GM23338 (cell line): ENCODE measurements at regions not wholly inside any gene's neighbourhood (a gene's known extent, or its start where the extent isn't known, plus 50 kb on each side); places are given as distances from the start of the nearest gene placed in this dataset.

Source experiments
- ATAC-seq: fragments of 200-7000 bp; cut with Tn5 transposase; 3 replicates; pipeline ENCODE4 v1.9.1; 2020
- DNase-seq: peaks from one replicate; pipeline ENCODE4 v3.0.0-alpha.2; 2015; ENCODE audit warnings: low spot score
- H2AFZ ChIP-seq: fragments of 200-600 bp; sonication (generic); 2 replicates; pipeline ENCODE4 v1.8.0; 2016; ENCODE audit warnings: antibody characterized with exemption, mild to moderate bottlenecking, moderate library complexity
- H3F3A ChIP-seq: fragments of 200-600 bp; sonication (generic); replicated peaks from 2 replicates; pipeline ENCODE4 v1.8.0; 2017; ENCODE audit warnings: antibody characterized with exemption, mixed run types, low read depth
- H3K27ac ChIP-seq: fragments of 200-600 bp; sonication (generic); 2 replicates; pipeline ENCODE4 v1.6.1; 2016; ENCODE audit warnings: low read depth
- H3K27me3 ChIP-seq: fragments of 200-600 bp; sonication (generic); 2 replicates; pipeline ENCODE4 v1.8.0; 2016; ENCODE audit warnings: mild to moderate bottlenecking, mixed run types, moderate library complexity; ENCODE audit not compliant: insufficient read depth
- H3K36me3 ChIP-seq: fragments of 200-600 bp; sonication (generic); 2 replicates; pipeline ENCODE4 v1.8.0; 2016; ENCODE audit warnings: mild to moderate bottlenecking; ENCODE audit not compliant: insufficient read depth
- H3K4me1 ChIP-seq: fragments of 200-600 bp; sonication (generic); 2 replicates; pipeline ENCODE4 v1.8.0; 2016; ENCODE audit warnings: mild to moderate bottlenecking, moderate library complexity; ENCODE audit not compliant: insufficient read depth
- H3K4me2 ChIP-seq: fragments of 200-600 bp; sonication (generic); 2 replicates; pipeline ENCODE4 v1.7.1; 2017; ENCODE audit warnings: mixed run types
- H3K4me3 ChIP-seq: fragments of 200-600 bp; sonication (generic); 2 replicates; pipeline ENCODE4 v1.6.1; 2016; ENCODE audit warnings: mixed run types
- H3K79me2 ChIP-seq: fragments of 200-600 bp; sonication (generic); replicated peaks from 2 replicates; pipeline ENCODE4 v1.8.0; 2017; ENCODE audit warnings: mild to moderate bottlenecking; ENCODE audit not compliant: insufficient read depth
- H3K9me2 ChIP-seq: fragments of 200-600 bp; sonication (generic); 2 replicates; pipeline ENCODE4 v1.8.0; 2017; ENCODE audit not compliant: insufficient read depth
- H4K20me1 ChIP-seq: fragments of 200-600 bp; sonication (generic); replicated peaks from 2 replicates; pipeline ENCODE4 v1.8.0; 2017; ENCODE audit warnings: mild to moderate bottlenecking; ENCODE audit not compliant: insufficient read depth
- H3K27ac Mint-ChIP-seq: 2 replicates; pipeline ENCODE4 v1.8.0; 2020; ENCODE audit warnings: inconsistent platforms, mild to moderate bottlenecking, moderate library complexity, mixed read lengths
- H3K27me3 Mint-ChIP-seq: 3 replicates; pipeline ENCODE4 v1.8.0; 2022; ENCODE audit warnings: low read depth, mild to moderate bottlenecking, moderate library complexity, mixed read lengths, inconsistent platforms; ENCODE audit not compliant: insufficient read depth, poor library complexity
- H3K36me3 Mint-ChIP-seq: 3 replicates; pipeline ENCODE4 v1.8.0; 2021; ENCODE audit warnings: low read depth, mild to moderate bottlenecking, inconsistent platforms, moderate library complexity, mixed read lengths
- H3K4me1 Mint-ChIP-seq: 3 replicates; pipeline ENCODE4 v1.8.0; 2020; ENCODE audit warnings: mild to moderate bottlenecking, inconsistent platforms, mixed read lengths
- H3K4me3 Mint-ChIP-seq: 3 replicates; pipeline ENCODE4 v1.8.0; 2021; ENCODE audit warnings: moderate library complexity, mild to moderate bottlenecking, inconsistent platforms, mixed read lengths
- H3K9me3 Mint-ChIP-seq: 3 replicates; pipeline ENCODE4 v1.8.0; 2020; ENCODE audit warnings: moderate library complexity, mild to moderate bottlenecking, inconsistent platforms, mixed read lengths
- CREB1 ChIP-seq: fragments of 250-450 bp; sonication (Bioruptor Pico); IDR thresholded peaks from 2 replicates; pipeline ENCODE4 v1.5.0; 2020; ENCODE audit warnings: low read depth, mild to moderate bottlenecking, moderate library complexity
- CTCF ChIP-seq, 2 experiments: fragments of 200-600 bp in 1 of 2; sonication (generic) in 1 of 2; conservative IDR thresholded peaks; 2 replicates each; pipeline versions ENCODE4 v1.5.1 to v1.6.1; 2016 to 2017; ENCODE audit warnings: antibody characterized with exemption in 2 of 2, low read depth in 2 of 2, mild to moderate bottlenecking in 2 of 2, moderate library complexity in 1 of 2
- ETS1 ChIP-seq: IDR thresholded peaks from 2 replicates; pipeline ENCODE4 v1.6.1; 2016; ENCODE audit warnings: antibody characterized with exemption
- EZH2 ChIP-seq: fragments of 200-600 bp; sonication (generic); IDR thresholded peaks from one replicate; pipeline ENCODE4 v1.8.0; 2017; ENCODE audit warnings: antibody characterized with exemption, mild to moderate bottlenecking, low read depth; ENCODE audit not compliant: unreplicated experiment
- EZH2phosphoT487 ChIP-seq: fragments of 200-600 bp; sonication (generic); IDR thresholded peaks from one replicate; pipeline ENCODE4 v1.8.1; 2018; ENCODE audit warnings: antibody characterized with exemption; ENCODE audit not compliant: unreplicated experiment
- JUNB ChIP-seq: IDR thresholded peaks from one replicate; pipeline ENCODE4 v1.6.1; 2016; ENCODE audit warnings: antibody characterized with exemption; ENCODE audit not compliant: unreplicated experiment
- NANOG ChIP-seq: IDR thresholded peaks from 2 replicates; pipeline ENCODE4 v1.6.1; 2016; ENCODE audit warnings: antibody characterized with exemption, borderline replicate concordance
- POLR2AphosphoS5 ChIP-seq: IDR thresholded peaks from 2 replicates; pipeline ENCODE4 v1.6.1; 2016; ENCODE audit warnings: antibody characterized with exemption, low read depth
- REST ChIP-seq: IDR thresholded peaks from one replicate; pipeline ENCODE4 v1.6.1; 2018; ENCODE audit warnings: antibody characterized with exemption; ENCODE audit not compliant: unreplicated experiment
- STAT1 ChIP-seq: IDR thresholded peaks from one replicate; pipeline ENCODE4 v1.6.1; 2016; ENCODE audit warnings: antibody characterized with exemption; ENCODE audit not compliant: unreplicated experiment
- ZNF114 ChIP-seq: fragments of 250-450 bp; sonication (Bioruptor Pico); IDR thresholded peaks from 2 replicates; pipeline ENCODE4 v1.5.0; 2020; ENCODE audit warnings: mild to moderate bottlenecking, moderate library complexity
- ZNF331 ChIP-seq: fragments of 250-450 bp; sonication (Bioruptor Pico); IDR thresholded peaks from 2 replicates; pipeline ENCODE4 v1.5.0; 2020; ENCODE audit warnings: low read depth, mild to moderate bottlenecking, moderate library complexity
- ZNF462 ChIP-seq: fragments of 250-450 bp; sonication (Bioruptor Pico); IDR thresholded peaks from 2 replicates; pipeline ENCODE4 v1.5.0; 2020; ENCODE audit warnings: mild to moderate bottlenecking, moderate library complexity

GRCh38 chr7:106504207-106504606 is 156.8 kb downstream of the CCDC71L start:
- Histone ChIP-seq H3K9me2 (0 out of 2 replicates have a peak, but pooled peaks cover 3% of the 10 kb centered on the region), H3F3A (no peaks in the 10 kb centered on the region), H3K4me1 (no peaks in the 10 kb centered on the region), H2AFZ (peak overlapping the region; percentile 63; the same call in 1 of the 2 replicates), H4K20me1 (no peaks in the 10 kb centered on the region), H3K79me2 (no peaks in the 10 kb centered on the region), H3K27ac (no peak overlapping the region), H3K4me2 (no peak overlapping the region), H3K4me3 (no peak overlapping the region), H3K36me3 (no peaks in the 10 kb centered on the region), H3K27me3 (no peaks in the 10 kb centered on the region)
- DNase-seq (no peak), ATAC-seq (no peak)
- Mint-ChIP-seq H3K36me3 (no peaks in the 10 kb centered on the region), H3K27ac (peak overlapping the region; percentile 88), H3K4me3 (no peak overlapping the region), H3K4me1 (no peaks in the 10 kb centered on the region), H3K9me3 (no peaks in the 10 kb centered on the region), H3K27me3 (peaks cover 3% of the 10 kb centered on the region)
- TF ChIP-seq NANOG (no peak), STAT1 (no peak), EZH2phosphoT487 (no peak), CREB1 (CRISPR knock-in tag) (no peak), ZNF114 (CRISPR knock-in tag) (no peak), JUNB (no peak), CTCF (conservative IDR thresholded peaks at IDR 0.05; ENCODE audit: low read depth in 2 of 2) (no peak), REST (no peak), ETS1 (no peak), ZNF462 (no peak), ZNF331 (CRISPR knock-in tag) (no peak), EZH2 (no peak), POLR2AphosphoS5 (no peak)
